PC-9 (cell line): ENCODE measurements at regions not wholly inside any gene's neighbourhood (a gene's known extent, or its start where the extent isn't known, plus 50 kb on each side); places are given as distances from the start of the nearest gene placed in this dataset.

Experiments used
- CTCF ChIP-seq: fragments of 200-600 bp; sonication (generic); conservative IDR thresholded peaks from 2 replicates; pipeline ENCODE4 v1.6.1; 2017; ENCODE audit warnings: mixed run types, antibody characterized with exemption, mild to moderate bottlenecking, moderate library complexity
- EZH2 ChIP-seq: fragments of 200-600 bp; sonication (generic); IDR thresholded peaks from 2 replicates; pipeline ENCODE4 v1.8.0; 2017; ENCODE audit warnings: antibody characterized with exemption, low read depth

GRCh38 chr6:85747666-85748065, 105.0 kb upstream of the SYNCRIP start:
- TF ChIP-seq CTCF, result no peak
- no peak for TF ChIP-seq EZH2
